AG04449 (cell line): ENCODE measurements at regions not wholly inside any gene's neighbourhood (a gene's known extent, or its start where the extent isn't known, plus 50 kb on each side); places are given as distances from the start of the nearest gene placed in this dataset.

Experiments
- CTCF ChIA-PET: fragments of 350-600 bp; formaldehyde crosslinking; extraction: SDS; loops from one replicate; lab custom pipeline; 2021; ENCODE audit warnings: antibody characterized with exemption; lab: Yijun Ruan, JAX
- POLR2A ChIA-PET: fragments of 400-600, 350-600 bp; formaldehyde crosslinking; extraction: SDS; loops from one replicate; lab custom pipeline; 2020; ENCODE audit warnings: antibody characterized with exemption, inconsistent platforms; lab: Yijun Ruan, JAX
- DNase-seq: peaks from one replicate; pipeline ENCODE4 v3.0.0-alpha.2; 2010; ENCODE audit warnings: low read depth, low spot score
- H3K4me3 ChIP-seq: 2 replicates; pipeline ENCODE4 v1.5.1; 2011; ENCODE audit warnings: low read depth, mild to moderate bottlenecking, control low read depth, low read length
- CTCF ChIP-seq: IDR thresholded peaks from one replicate; pipeline ENCODE4 v1.5.1; 2011; ENCODE audit warnings: mild to moderate bottlenecking, moderate library complexity, low read length, control low read depth, inconsistent platforms; ENCODE audit not compliant: insufficient read depth; ENCODE audit errors: missing control alignments

GRCh38 chr10:33799944-33800323, 465.5 kb upstream of the NRP1 start:
- ChIA-PET CTCF (no interaction called here), POLR2A (no interaction called here)
- TF ChIP-seq CTCF = no peak
- DNase-seq = no peak
- no peak overlapping the region for H3K4me3 ChIP-seq

DNA sequence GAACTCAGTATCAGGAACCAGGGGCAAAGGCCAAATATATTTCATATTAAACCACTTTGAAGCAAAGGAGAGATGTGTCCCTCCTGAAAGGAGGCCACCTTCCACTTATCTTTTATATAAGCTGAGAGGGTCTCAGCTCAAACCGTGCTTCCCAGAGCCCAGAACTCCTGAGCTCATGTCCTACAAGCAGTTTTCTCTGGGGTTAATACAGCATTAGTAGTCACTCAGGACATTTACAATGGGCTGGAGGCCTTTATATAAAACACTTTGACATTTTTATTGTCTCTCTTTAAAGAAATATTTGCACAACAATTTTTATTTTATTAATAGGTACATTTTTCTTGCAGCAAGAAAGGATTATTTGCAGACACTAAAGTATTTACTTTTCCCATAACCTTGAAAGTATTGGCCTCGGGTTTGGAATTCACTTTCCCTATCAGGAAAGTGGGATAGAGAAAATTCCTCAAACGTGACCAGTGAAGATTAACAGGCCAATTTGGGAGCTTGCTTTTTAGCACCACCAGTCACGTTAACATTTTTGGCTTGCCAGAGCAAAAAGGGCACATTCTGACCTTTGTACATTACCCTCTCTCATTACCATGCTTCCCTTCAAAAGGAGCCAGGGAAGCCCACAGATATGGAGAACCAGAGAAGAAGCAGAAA, 464.9 kb upstream of the NRP1 start:
- no peak for DNase-seq
- CTCF ChIA-PET = no interaction called here
- POLR2A ChIA-PET = no interaction called here
- no peak for TF ChIP-seq CTCF
- H3K4me3 ChIP-seq = no peak overlapping the region

- H3K4me3 ChIP-seq = no peak overlapping the region
- DNase-seq = no peak
- CTCF ChIA-PET = no interaction called here
- no peak for TF ChIP-seq CTCF
- POLR2A ChIA-PET = no interaction called here
Measured at GRCh38 chr10:33798754-33799153, 464.3 kb upstream of the NRP1 start.

DNA sequence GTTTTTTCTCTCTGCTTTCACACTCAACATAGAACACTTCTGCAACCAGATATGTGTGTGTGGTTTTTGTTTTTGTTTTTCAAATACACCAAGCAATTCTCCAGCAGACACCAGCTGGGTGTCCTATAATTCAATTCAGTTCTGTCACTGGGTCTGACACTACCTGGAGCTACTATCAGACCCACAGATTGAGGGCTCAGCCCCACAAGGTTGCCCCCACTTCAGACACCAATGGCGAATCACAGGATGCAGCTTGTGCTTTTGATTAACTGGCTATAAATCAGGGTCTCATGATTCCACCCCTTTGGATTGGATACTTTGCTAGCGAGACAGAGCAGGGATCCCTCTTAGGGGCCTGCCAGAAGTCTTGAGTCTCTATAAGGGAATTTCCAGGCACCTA, 462.2 kb upstream of the NRP1 start:
- no peak for DNase-seq
- ChIA-PET POLR2A (no interaction called here), CTCF (interaction anchor here (1.9 kb wide), 1 partner anchor 12 kb away, joined by 8 read pairs; no protein-coding TSS in a partner anchor)
- no peak for TF ChIP-seq CTCF
- no peak overlapping the region for H3K4me3 ChIP-seq

- CTCF ChIA-PET = interaction anchor here (1.9 kb wide), 1 partner anchor 11 kb away, joined by 8 read pairs; no protein-coding TSS in a partner anchor
- DNase-seq = no peak
- POLR2A ChIA-PET = no interaction called here
- H3K4me3 ChIP-seq = no peak overlapping the region
- no peak for TF ChIP-seq CTCF
Measured at GRCh38 chr10:33795529-33795928, 461.1 kb upstream of the NRP1 start.

GRCh38 chr10:33794460-33794859, 460.0 kb upstream of the NRP1 start:
- ChIA-PET CTCF (no interaction called here), POLR2A (no interaction called here)
- DNase-seq = no peak
- no peak overlapping the region for H3K4me3 ChIP-seq
- TF ChIP-seq CTCF = no peak
